GM18870 (cell line): ENCODE measurements at regions not wholly inside any gene's neighbourhood (a gene's known extent, or its start where the extent isn't known, plus 50 kb on each side); places are given as distances from the start of the nearest gene placed in this dataset.
"Not testable (repeated sequence)": the region's sequence is repeated elsewhere in the genome, so short reads cannot be mapped to it uniquely, and the experiment has no call there.

Source experiments
- ATAC-seq: cut with Tn5 transposase; IDR thresholded peaks from one replicate; pipeline ENCODE4 v1.9.1; 2021; ENCODE audit warnings: moderate library complexity; ENCODE audit not compliant: unreplicated experiment

GRCh38 chrX:138874271-138874935 is 162.9 kb upstream of the FGF13 start:
- no peak for ATAC-seq

- not testable (repeated sequence) for ATAC-seq
Observed at GRCh38 chrX:138873640-138874039, 162.1 kb upstream of the FGF13 start.

GRCh38 chrX:138872537-138872936 is 161.0 kb upstream of the FGF13 start:
- no peak for ATAC-seq

GRCh38 chrX:138871739-138872138 is 160.2 kb upstream of the FGF13 start:
- ATAC-seq: no peak

GRCh38 chrX:138866643-138867042 is 155.1 kb upstream of the FGF13 start:
- ATAC-seq: no peak

- no peak for ATAC-seq
Observed at GRCh38 chrX:138865093-138865649, 153.7 kb upstream of the FGF13 start.

- ATAC-seq: no peak
Observed at GRCh38 chrX:138859421-138859820, 147.9 kb upstream of the FGF13 start.

- no peak for ATAC-seq
Observed at GRCh38 chrX:138858951-138859350, 147.4 kb upstream of the FGF13 start.

- ATAC-seq: no peak
Observed at GRCh38 chrX:138858438-138858837, 146.9 kb upstream of the FGF13 start.

- no peak for ATAC-seq
Observed at GRCh38 chrX:138856881-138857604, 145.5 kb upstream of the FGF13 start.

- ATAC-seq: no peak
Observed at GRCh38 chrX:138853936-138854335, 142.4 kb upstream of the FGF13 start.

- ATAC-seq: no peak
Observed at GRCh38 chrX:138849521-138849920, 138.0 kb upstream of the FGF13 start.

GRCh38 chrX:138847930-138848329 is 136.4 kb upstream of the FGF13 start:
- ATAC-seq: no peak

GRCh38 chrX:138845786-138846185 is 134.3 kb upstream of the FGF13 start:
- no peak for ATAC-seq

GRCh38 chrX:138807400-138807799 is 95.9 kb upstream of the FGF13 start:
- ATAC-seq: not testable (repeated sequence)

- ATAC-seq: no peak
Observed at GRCh38 chrX:138794246-138794645, 82.7 kb upstream of the FGF13 start.

- no peak for ATAC-seq
Observed at GRCh38 chrX:138791551-138791950, 80.0 kb upstream of the FGF13 start.

- ATAC-seq: no peak
Observed at GRCh38 chrX:138788771-138789170, 77.3 kb upstream of the FGF13 start.

- not testable (repeated sequence) for ATAC-seq
Observed at GRCh38 chrX:138778576-138778909, 67.0 kb upstream of the FGF13 start.

GRCh38 chrX:138777908-138778575 is 66.5 kb upstream of the FGF13 start:
- not testable (repeated sequence) for ATAC-seq

GRCh38 chrX:138777230-138777629 is 65.7 kb upstream of the FGF13 start:
- ATAC-seq: no peak

- peak; percentile 68 for ATAC-seq
Observed at GRCh38 chrX:138775517-138775916, 64.0 kb upstream of the FGF13 start.
